ENCODE measurements at regions not wholly inside any gene's neighbourhood (a gene's known extent, or its start where the extent isn't known, plus 50 kb on each side); places are given as distances from the start of the nearest gene placed in this dataset.

DNA sequence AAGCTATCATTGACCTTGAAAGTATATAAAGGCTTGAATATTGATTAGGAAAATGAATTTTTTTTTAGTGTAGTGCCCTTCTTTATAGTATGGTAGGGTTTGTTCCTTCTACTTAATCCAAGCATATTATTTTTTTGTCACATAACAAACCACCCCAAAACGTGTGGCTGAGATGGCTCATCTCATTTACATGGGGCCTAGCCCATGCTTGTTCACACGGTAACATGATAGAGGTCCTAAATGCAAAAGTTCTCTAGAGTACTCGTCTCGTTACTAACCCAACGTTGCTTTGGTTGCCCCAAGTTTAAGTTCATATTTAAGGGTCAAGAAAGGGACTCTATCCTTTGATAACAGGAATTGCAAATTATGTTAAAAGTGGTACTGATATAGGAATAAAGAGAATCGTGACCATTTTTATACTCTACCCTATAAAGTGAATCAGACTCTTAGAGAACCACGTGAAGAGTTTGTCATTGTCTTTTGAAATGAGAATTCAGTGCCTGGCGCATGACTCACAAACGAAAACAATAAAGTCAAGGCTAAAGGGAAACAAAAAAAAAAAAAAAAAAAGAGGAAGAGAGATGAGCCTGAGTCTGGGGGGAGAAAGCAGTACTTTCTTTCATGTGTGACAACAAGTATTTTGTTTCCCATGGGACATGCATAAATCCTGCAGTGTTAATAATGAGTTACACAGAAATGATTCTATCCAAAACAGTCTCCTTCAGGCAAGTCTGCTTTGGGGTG, 402.8 kb upstream of the NWD2 start:
- DNase-seq = no peak

- no peak for DNase-seq
These were observed 400.1 kb upstream of the NWD2 start for GRCh38 chr4:36844448-36844847.

- no peak for DNase-seq
These were observed 391.7 kb upstream of the NWD2 start for GRCh38 chr4:36852856-36853255.

DNA sequence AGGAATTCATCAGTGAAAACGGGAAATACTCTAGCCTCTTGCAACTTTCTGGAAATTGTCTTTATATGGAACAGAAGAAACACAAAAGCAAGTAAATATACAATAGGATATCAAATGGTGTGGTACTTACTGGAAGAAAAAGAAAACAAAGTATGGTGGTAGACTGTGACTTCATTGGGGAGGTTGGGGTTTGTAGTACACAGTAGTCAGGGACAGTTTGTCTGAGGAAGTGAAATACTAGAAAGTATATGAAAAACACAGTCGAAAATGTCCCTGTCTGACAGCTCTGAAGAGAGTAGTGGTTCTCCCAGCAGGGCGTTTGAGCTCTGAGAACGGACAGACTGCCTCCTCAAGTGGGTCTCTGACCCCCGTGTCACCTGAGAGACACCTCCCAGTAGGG, 390.0 kb upstream of the NWD2 start:
- DNase-seq = no peak

DNA sequence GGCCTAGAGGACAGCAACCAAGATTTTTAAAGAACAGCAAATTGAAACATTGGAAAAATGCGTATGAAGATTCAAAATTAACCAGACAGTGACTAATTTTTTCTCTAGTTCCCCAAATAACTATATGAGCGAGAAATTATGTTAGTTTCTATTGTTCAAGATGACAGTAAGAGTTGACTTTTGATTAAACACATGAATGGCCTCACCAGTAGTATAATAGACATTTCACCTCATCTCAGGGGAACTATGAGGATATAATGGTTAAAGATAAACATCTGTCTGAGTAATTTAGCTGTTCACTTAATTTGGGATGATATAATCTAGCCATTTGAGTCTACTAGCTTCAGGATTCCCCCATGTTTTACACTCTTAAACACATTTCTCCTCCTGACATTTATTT, 380.9 kb upstream of the NWD2 start:
- no peak for DNase-seq

GRCh38 chr4:36870121-36870520, 374.4 kb upstream of the NWD2 start:
- no peak for DNase-seq

GRCh38 chr4:36872679-36873078, 371.9 kb upstream of the NWD2 start:
- no peak for DNase-seq

- DNase-seq = no peak
These were observed 360.4 kb upstream of the NWD2 start for GRCh38 chr4:36884151-36884550.

DNA sequence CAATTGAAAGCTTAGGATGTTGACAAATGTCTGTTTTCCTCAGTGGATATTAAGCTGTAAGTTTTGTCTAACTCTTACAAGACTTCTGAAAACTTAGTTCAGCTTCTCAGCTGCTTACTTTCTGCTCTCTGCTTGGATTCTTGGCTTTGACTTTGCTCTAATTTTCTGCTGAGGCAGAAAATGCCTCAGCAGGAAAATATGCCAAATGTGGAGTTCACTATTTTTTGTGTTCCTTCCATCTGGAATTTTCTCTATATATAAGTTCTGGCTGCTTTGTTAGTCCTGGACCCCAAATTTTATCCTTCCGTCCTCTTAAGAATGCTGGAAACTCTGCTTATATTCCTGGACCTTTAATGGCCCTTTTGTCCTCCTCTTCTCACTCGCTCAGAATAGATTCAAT, 352.6 kb upstream of the NWD2 start:
- no peak for DNase-seq

DNA sequence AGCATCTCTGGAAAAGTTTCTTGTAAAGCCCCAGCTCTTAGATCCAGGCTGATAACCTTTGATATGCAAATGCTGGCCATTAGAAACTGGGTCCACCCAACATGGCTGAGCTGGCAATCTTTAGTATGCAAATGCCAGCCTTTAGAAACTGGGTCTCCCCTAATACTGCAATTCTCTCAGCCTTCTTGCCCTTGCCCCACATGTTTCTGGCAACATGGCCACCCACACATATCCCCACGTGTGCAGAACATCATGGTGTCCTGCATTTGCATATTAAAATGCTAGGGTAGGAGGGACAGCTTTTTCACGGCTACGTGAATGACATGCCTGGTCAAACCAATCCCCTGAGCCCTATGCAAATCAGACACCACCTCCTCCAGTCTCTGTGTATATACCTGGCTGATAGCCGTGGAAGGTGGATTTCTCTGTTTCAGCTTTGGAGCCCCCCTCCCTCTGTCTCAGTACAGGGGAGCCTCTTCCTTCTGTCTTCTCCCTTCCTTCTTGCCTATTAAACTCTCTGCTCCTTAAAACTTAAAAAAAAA, 344.0 kb upstream of the NWD2 start:
- DNase-seq = no peak

DNA sequence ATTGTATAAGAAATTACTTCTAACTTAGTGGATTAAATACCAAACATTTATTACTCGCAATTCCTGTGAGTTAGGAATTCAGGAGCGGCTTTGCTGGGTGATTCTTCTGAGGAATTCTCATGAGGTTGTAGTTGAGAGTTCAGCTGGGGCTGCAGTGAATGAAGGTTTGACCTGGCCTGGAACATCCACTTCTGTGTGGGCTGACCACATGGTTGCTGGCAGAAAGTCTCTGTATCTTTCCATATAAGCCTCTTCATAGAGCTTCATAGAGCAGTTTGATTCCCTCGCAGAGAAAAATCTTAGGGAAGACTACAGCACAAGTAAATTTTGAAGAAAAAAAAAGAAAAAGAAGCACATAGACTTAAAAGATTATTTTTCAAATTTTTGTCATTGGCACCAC, 339.7 kb upstream of the NWD2 start:
- DNase-seq = no peak

DNA sequence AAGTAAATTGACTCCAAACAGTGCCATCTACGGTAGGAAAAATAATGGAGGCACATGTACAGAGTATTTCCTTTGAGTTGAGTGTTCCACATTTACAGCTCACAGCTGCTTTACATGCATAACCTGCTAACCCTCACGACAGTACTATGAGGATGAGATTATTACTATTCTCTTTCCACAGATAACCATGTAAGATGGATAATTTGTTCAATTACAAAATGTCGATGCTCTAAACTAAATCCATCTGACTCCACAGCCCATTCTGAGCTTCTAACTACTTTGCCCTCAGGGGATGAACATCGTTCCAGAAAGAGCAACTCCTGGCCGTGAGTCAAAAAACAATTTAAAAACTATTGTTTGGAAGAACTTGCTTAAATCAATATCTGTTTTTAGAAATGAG, 330.4 kb upstream of the NWD2 start:
- DNase-seq = no peak

DNA sequence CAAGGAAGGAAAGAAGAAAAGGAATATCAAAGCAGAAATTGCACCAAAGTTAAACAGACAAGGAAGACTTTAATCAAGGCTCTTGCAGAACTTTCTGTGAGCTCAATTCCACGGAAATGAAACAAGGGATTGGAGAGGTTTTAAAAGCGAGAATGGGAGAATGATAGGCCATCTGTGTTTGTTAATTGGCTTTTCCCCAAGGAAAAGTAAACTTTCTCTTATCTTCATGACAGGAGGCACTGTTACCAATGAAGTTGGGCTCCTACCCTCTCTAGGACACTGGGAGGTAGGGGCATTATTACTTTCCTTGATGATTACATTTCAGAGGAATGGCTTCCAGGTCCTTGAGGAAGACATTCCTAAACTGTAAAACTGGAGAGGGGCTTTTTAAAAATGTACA, 328.8 kb upstream of the NWD2 start:
- no peak for DNase-seq

GRCh38 chr4:36917413-36917812, 327.1 kb upstream of the NWD2 start:
- no peak for DNase-seq

DNA sequence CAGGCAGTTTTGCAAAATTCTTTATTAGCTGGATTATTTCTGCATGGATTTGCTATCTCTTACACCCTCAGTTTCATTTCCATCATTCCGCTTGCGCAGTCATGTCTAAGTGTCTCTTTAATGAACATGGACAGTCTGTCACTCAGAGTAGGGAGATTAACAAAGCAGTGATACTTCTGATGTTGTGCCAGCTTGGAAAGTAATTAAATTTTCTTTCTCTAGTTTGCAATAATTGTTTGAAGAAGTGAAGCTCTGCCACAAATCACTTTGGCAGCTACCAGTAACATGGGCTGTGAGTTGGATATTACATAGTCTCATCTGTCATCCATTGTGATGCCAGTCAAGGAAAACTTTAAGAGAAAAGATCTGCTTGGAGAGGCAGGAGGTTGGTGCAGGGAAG, 324.8 kb upstream of the NWD2 start:
- no peak for DNase-seq

DNA sequence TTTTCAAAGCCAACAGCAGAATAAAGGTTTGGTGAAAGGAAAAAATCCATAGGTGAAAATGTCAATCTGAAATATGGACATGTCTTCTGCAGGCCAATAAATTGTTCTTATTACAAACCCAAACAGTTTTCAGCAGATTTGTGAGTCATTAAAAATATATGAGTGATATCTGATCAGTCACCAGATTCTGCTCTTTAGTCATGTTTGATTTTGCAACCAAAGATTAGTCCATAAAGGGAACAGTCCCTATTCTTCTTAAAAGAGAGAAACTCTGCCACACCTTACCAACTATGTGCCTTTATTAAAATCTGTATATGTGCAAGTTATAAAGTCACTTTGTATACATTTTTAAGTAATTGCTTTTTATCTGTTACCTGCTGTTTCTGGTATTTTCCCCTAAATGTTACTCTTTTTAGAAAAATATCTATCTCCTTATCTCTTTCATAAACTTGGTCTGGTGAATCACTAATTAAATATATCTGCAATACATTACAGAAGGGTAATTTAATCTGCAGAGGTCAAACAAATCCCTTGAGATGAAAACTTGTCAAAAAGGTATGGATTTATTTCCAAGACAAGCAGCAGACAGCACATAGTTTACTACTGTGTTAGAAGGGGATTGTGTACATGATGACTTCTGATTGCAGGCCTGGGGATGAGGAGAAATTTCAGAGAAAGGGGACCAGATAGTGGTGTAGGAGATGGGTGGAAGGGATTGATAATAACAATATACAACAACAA, 322.9 kb upstream of the NWD2 start:
- no peak for DNase-seq

- DNase-seq = no peak
These were observed 313.9 kb upstream of the NWD2 start for GRCh38 chr4:36930562-36931111.

DNA sequence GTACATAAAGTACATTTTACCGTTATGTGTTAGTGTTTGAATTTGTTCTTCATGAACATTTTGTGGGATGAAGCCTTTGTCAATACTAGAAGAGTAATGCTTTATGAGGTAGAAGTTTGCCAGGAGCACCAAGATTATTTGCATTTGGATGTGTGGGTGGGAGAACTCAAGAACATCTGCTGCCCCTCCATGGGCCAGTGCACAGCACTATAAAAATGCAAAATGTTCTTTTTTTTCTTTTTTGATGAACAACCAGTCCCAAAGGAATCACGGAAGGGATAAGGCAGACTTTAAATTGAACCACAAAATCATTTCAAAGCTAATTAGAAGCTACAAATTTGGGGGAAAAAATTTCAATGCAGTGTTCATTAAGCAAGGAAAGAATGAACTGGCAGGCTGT, 300.3 kb upstream of the NWD2 start:
- DNase-seq = no peak

GRCh38 chr4:36961420-36961819, 283.1 kb upstream of the NWD2 start:
- no peak for DNase-seq

GRCh38 chr4:36966756-36967460, 277.6 kb upstream of the NWD2 start:
- DNase-seq = no peak

DNA sequence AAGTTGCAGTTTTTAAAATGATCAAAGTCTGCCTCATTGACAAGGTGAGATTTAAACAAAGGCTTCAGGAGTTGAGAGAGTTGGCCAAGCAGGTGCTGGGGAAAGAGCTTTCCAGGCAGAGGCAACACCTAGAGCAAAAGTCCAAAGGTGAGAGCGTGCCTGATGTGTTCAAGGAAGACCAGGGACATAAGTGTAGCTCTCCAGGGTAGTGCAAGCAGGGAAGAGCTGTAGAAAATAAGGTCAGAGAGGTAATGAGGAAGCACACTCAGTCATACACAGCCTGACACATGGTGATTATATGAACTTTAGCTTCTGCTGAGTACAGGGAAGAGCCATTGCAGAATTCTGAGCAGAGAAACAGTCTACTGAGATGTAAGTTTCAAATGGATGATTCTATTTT, 265.0 kb upstream of the NWD2 start:
- no peak for DNase-seq

DNA sequence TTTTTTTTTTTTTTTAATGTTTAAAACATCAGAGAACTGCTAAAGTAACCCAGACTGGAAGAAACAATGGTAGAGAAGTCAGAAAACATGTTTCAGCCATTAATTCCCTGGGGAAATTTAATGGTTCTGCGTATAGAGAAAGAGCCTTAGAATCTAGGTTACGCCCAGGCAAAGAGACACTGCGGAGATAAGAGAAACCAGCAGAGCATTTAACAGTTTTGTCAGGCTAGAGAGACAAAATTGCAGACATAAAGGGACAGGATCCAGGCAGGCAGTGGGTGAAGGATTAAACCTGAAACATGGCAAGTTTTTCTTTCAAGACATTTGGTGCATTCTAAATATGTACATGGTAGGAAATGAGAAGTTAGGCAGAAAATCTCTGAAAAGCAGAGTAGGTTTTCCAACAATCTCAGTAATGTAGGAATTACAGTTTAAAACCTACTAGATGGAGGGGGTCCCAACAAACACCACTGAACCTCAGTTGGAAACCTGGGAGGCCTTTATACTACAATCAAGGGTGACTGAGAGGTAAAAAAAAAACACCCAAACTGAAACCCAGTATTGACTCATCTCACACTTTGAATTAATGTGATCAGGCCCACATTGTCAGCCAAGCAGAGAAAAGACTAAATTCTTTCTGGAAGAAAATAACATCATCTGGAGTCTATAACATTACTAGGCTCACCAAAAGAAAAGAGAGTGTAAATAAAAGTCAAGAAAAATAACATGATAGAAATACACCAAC, 254.2 kb upstream of the NWD2 start:
- no peak for DNase-seq

DNA sequence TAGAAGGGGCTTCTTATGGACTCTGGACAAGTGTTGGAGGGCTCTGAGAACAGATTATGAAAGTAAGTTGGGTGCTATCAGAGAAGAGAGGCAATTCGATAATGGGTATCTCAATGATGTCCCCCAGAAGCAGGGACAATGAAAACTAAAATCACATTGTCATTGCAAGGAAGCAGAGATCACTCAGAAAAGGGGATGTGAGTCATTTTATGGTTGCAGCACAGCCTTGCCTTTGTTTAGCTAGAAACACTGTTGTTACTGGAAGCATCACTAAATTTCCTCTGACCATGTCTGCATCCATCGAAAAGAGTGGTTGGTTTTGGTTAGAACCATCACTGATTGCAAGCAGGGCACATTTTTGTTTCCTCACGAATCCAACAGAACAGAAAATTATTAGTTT, 246.8 kb upstream of the NWD2 start:
- DNase-seq = no peak

Measured in CD4-positive, alpha-beta T cell treated with Interleukin-4 for 4 hours (primary cell).